H9 (cell line): ENCODE measurements at regions not wholly inside any gene's neighbourhood (a gene's known extent, or its start where the extent isn't known, plus 50 kb on each side); places are given as distances from the start of the nearest gene placed in this dataset.

Source experiments
- DNase-seq: peaks from one replicate; pipeline ENCODE4 v3.0.0-alpha.2; 2017
- H2AFZ ChIP-seq: one replicate; pipeline ENCODE4 v1.6.1; 2013; ENCODE audit warnings: mild to moderate bottlenecking, low read length, control low read depth, moderate library complexity
- H2AK5ac ChIP-seq: 2 replicates; pipeline ENCODE4 v1.6.1; 2013; ENCODE audit warnings: low read length, control low read depth, mixed read lengths; ENCODE audit not compliant: insufficient read length
- H2BK120ac ChIP-seq: one replicate; pipeline ENCODE4 v1.6.1; 2013; ENCODE audit warnings: low read depth, mild to moderate bottlenecking, low read length, control low read depth, inconsistent platforms; ENCODE audit not compliant: poor library complexity, severe bottlenecking
- H2BK12ac ChIP-seq: 2 replicates; pipeline ENCODE4 v1.6.1; 2013; ENCODE audit warnings: low read length, control low read depth, mixed read lengths, low read depth; ENCODE audit not compliant: insufficient read length
- H2BK15ac ChIP-seq: 2 replicates; pipeline ENCODE4 v1.6.1; 2013; ENCODE audit warnings: low read depth, low read length, control low read depth
- H2BK20ac ChIP-seq: one replicate; pipeline ENCODE4 v1.6.1; 2013; ENCODE audit warnings: low read depth, mild to moderate bottlenecking, low read length, control low read depth, inconsistent platforms; ENCODE audit not compliant: poor library complexity, severe bottlenecking
- H2BK5ac ChIP-seq: 2 replicates; pipeline ENCODE4 v1.6.1; 2013; ENCODE audit warnings: low read length, control low read depth, mixed read lengths; ENCODE audit not compliant: insufficient read length
- H3K14ac ChIP-seq: 2 replicates; pipeline ENCODE4 v1.6.1; 2013; ENCODE audit warnings: low read length, control low read depth; ENCODE audit not compliant: insufficient read depth
- H3K18ac ChIP-seq: 2 replicates; pipeline ENCODE4 v1.6.1; 2013; ENCODE audit warnings: low read depth, mild to moderate bottlenecking, mixed read lengths, low read length, control low read depth; ENCODE audit not compliant: insufficient read length
- H3K23ac ChIP-seq: 2 replicates; pipeline ENCODE4 v1.6.1; 2013; ENCODE audit warnings: low read length, control low read depth, mixed read lengths, low read depth; ENCODE audit not compliant: insufficient read length
- H3K23me2 ChIP-seq: 2 replicates; pipeline ENCODE4 v1.6.1; 2013; ENCODE audit warnings: low read depth, mild to moderate bottlenecking, mixed read lengths, low read length, control low read depth; ENCODE audit not compliant: insufficient read length, poor library complexity, severe bottlenecking
- H3K27ac ChIP-seq: 2 replicates; pipeline ENCODE4 v1.5.1; 2013; ENCODE audit warnings: low read length, control low read depth, mixed read lengths, low read depth; ENCODE audit not compliant: insufficient read length
- H3K27me3 ChIP-seq: 2 replicates; pipeline ENCODE4 v1.6.1; 2013; ENCODE audit warnings: low read length, control low read depth, inconsistent platforms; ENCODE audit not compliant: insufficient read depth
- H3K4ac ChIP-seq: 2 replicates; pipeline ENCODE4 v1.6.1; 2013; ENCODE audit warnings: low read depth, mild to moderate bottlenecking, control low read depth, inconsistent platforms, low read length, moderate library complexity
- H3K4me1 ChIP-seq: 2 replicates; pipeline ENCODE4 v1.6.1; 2013; ENCODE audit warnings: low read length, control low read depth, inconsistent platforms; ENCODE audit not compliant: insufficient read depth
- H3K4me2 ChIP-seq: 2 replicates; pipeline ENCODE4 v1.6.1; 2013; ENCODE audit warnings: low read length, control low read depth, mixed read lengths; ENCODE audit not compliant: insufficient read length, insufficient read depth
- H3K56ac ChIP-seq: 2 replicates; pipeline ENCODE4 v1.6.1; 2013; ENCODE audit warnings: low read depth, mild to moderate bottlenecking, mixed read lengths, low read length, control low read depth; ENCODE audit not compliant: insufficient read length
- H3K79me1 ChIP-seq: 2 replicates; pipeline ENCODE4 v1.6.1; 2013; ENCODE audit warnings: low read depth, mild to moderate bottlenecking, moderate library complexity, low read length, control low read depth, inconsistent platforms; ENCODE audit not compliant: insufficient read depth, poor library complexity, severe bottlenecking
- H3K79me2 ChIP-seq: 2 replicates; pipeline ENCODE4 v1.6.1; 2013; ENCODE audit warnings: low read length, control low read depth, inconsistent platforms; ENCODE audit not compliant: insufficient read depth
- H3K9ac ChIP-seq: 2 replicates; pipeline ENCODE4 v1.6.1; 2013; ENCODE audit warnings: low read length, control low read depth, mixed read lengths; ENCODE audit not compliant: insufficient read length; ENCODE audit errors: extremely low read depth
- H3K9me3 ChIP-seq: one replicate; pipeline ENCODE4 v1.6.1; 2013; ENCODE audit warnings: low read depth, low read length, inconsistent platforms; ENCODE audit not compliant: control insufficient read depth
- H3T11ph ChIP-seq: one replicate; pipeline ENCODE4 v1.6.1; 2013; ENCODE audit warnings: mild to moderate bottlenecking, low read length, control low read depth, inconsistent platforms
- H4K20me1 ChIP-seq: one replicate; pipeline ENCODE4 v1.6.1; 2013; ENCODE audit not compliant: control insufficient read depth, insufficient read length, insufficient read depth
- H4K5ac ChIP-seq: 2 replicates; pipeline ENCODE4 v1.6.1; 2013; ENCODE audit warnings: low read depth, mild to moderate bottlenecking, mixed read lengths, low read length, control low read depth; ENCODE audit not compliant: insufficient read length
- H4K8ac ChIP-seq: replicated peaks from 2 replicates; pipeline ENCODE4 v1.6.1; 2013; ENCODE audit warnings: low read length, control low read depth, mixed read lengths, low read depth; ENCODE audit not compliant: insufficient read length
- H4K91ac ChIP-seq: 2 replicates; pipeline ENCODE4 v1.6.1; 2013; ENCODE audit warnings: low read depth, mild to moderate bottlenecking, moderate library complexity, mixed read lengths, low read length, control low read depth; ENCODE audit not compliant: insufficient read length
- H3K27ac Mint-ChIP-seq, 3 experiments: 2 replicates in 2 of 3; 3 replicates in 1 of 3; pipeline ENCODE4 v1.8.0; 2020 to 2021; ENCODE audit warnings: mixed read lengths in 3 of 3, mild to moderate bottlenecking in 1 of 3, moderate library complexity in 1 of 3
- H3K27me3 Mint-ChIP-seq: 2 replicates; pipeline ENCODE4 v1.8.0; 2021; ENCODE audit warnings: low read depth, mild to moderate bottlenecking, moderate library complexity, mixed read lengths
- H3K36me3 Mint-ChIP-seq, 3 experiments: 2 replicates in 2 of 3; 3 replicates in 1 of 3; pipeline ENCODE4 v1.8.0; 2020 to 2021; ENCODE audit warnings: low read depth in 3 of 3, mixed read lengths in 3 of 3; ENCODE audit not compliant: insufficient read depth in 1 of 3
- H3K4me1 Mint-ChIP-seq, 2 experiments: 2 replicates each; pipeline ENCODE4 v1.8.0; 2020; ENCODE audit warnings: mixed read lengths in 2 of 2
- H3K4me3 Mint-ChIP-seq, 2 experiments: 2 replicates in 1 of 2; 3 replicates in 1 of 2; pipeline ENCODE4 v1.8.0; 2020 to 2021; ENCODE audit warnings: mild to moderate bottlenecking in 2 of 2, mixed read lengths in 2 of 2, moderate library complexity in 1 of 2
- H3K9me3 Mint-ChIP-seq, 2 experiments: 2 replicates in 1 of 2; 3 replicates in 1 of 2; pipeline ENCODE4 v1.8.0; 2020; ENCODE audit warnings: mild to moderate bottlenecking in 2 of 2, mixed read lengths in 2 of 2, moderate library complexity in 1 of 2
- CTCF ChIP-seq: fragments of 200-600 bp; sonication (generic); conservative IDR thresholded peaks from 3 replicates; pipeline ENCODE4 v1.8.0; 2021; ENCODE audit warnings: antibody characterized with exemption, mild to moderate bottlenecking
- WGBS: extraction: QIAGEN DNeasy Blood & Tissue Kit; methylation state at CpG from one replicate; pipeline ENCODE4 v1.1.7; 2013; ENCODE audit warnings: missing lambda C conversion rate, low lambda C conversion rate, mixed read lengths; ENCODE audit not compliant: insufficient read length; ENCODE audit errors: extremely low coverage; 5-methylcytosine and 5-hydroxymethylcytosine counted together

GRCh38 chr5:167511276-167511675, 780.2 kb upstream of the WWC1 start:
- peak; percentile 37 for DNase-seq

More at GRCh38 chr5:167511276-167511675, 780.2 kb upstream of the WWC1 start:
- Mint-ChIP-seq H3K4me1 (peaks cover 23 to 29% of the 10 kb centered on the region in 2 experiments), H3K4me3 (peak overlapping the region in 1 of 2 experiments; percentile 67; a peak in 1 of 5 replicates), H3K27ac (peak overlapping the region; percentile 59 to 76 (median 59); a peak in 6 of 7 replicates), H3K9me3 (no peaks in the 10 kb centered on the region), H3K27me3 (no peaks in the 10 kb centered on the region), H3K36me3 (no peaks in the 10 kb centered on the region)
- peak overlapping the region; percentile 71 for H3K4me2 ChIP-seq
- no peak overlapping the region for H2BK12ac ChIP-seq
- WGBS: no CpG with 5 or more reads among the region's 1 CpG
- H4K5ac ChIP-seq: no peak overlapping the region
- H2AFZ ChIP-seq: no peak overlapping the region
- no peaks in the 10 kb centered on the region for H3K79me1 ChIP-seq
- H3K9ac ChIP-seq: no peak overlapping the region
- no peak overlapping the region for H3T11ph ChIP-seq
- no peaks in the 10 kb centered on the region for H3K9me3 ChIP-seq
- peaks cover 4% of the 10 kb centered on the region for H3K4me1 ChIP-seq
- no peak overlapping the region for H4K91ac ChIP-seq
- H4K20me1 ChIP-seq: no peaks in the 10 kb centered on the region
- no peak overlapping the region for H3K18ac ChIP-seq
- H2BK5ac ChIP-seq: no peak overlapping the region
- no peak overlapping the region for H4K8ac ChIP-seq
- no peak overlapping the region for H2AK5ac ChIP-seq
- no peak overlapping the region for H2BK15ac ChIP-seq
- no peak overlapping the region for H3K4ac ChIP-seq
- no peak overlapping the region for H3K23ac ChIP-seq
- no peak overlapping the region for H3K14ac ChIP-seq
- no peaks in the 10 kb centered on the region for H3K79me2 ChIP-seq
- no peak overlapping the region for H2BK120ac ChIP-seq
- H3K56ac ChIP-seq: no peak overlapping the region
- H3K27me3 ChIP-seq: no peaks in the 10 kb centered on the region
- H2BK20ac ChIP-seq: no peak overlapping the region
- H3K27ac ChIP-seq: peak overlapping the region; percentile 83
- H3K23me2 ChIP-seq: no peaks in the 10 kb centered on the region
- no peak for TF ChIP-seq CTCF
